ENCODE measurements at regions not wholly inside any gene's neighbourhood (a gene's known extent, or its start where the extent isn't known, plus 50 kb on each side); places are given as distances from the start of the nearest gene placed in this dataset.

GRCh38 chr20:11331096-11331495 is 586.6 kb upstream of the BTBD3 start:
- H3K9me3 ChIP-seq (ENCODE audit: control insufficient read depth, insufficient read depth, low read length) = no peaks in the 10 kb centered on the region
- H4K8ac ChIP-seq (ENCODE audit: low read depth in 2 of 2, low read length in 2 of 2) = no peak overlapping the region
- no peaks in the 10 kb centered on the region for H3K4me1 ChIP-seq (ENCODE audit: control insufficient read depth, insufficient read depth, low read length)
- H2AK9ac ChIP-seq (replicated peaks; ENCODE audit: low read depth, low read length, poor library complexity) = no peak overlapping the region
- no peak overlapping the region for H4K91ac ChIP-seq (ENCODE audit: insufficient read depth, low read depth, low read length)
- H3K27ac ChIP-seq (ENCODE audit: insufficient read depth, low read length) = no peak overlapping the region
- H3K27me3 ChIP-seq (ENCODE audit: control insufficient read depth, insufficient read depth, low read length) = no peaks in the 10 kb centered on the region
- H3K14ac ChIP-seq (replicated peaks; ENCODE audit: low read depth, low read length) = no peak overlapping the region
- no peaks in the 10 kb centered on the region for H3K36me3 ChIP-seq (ENCODE audit: control insufficient read depth, insufficient read depth, low read length)
- H3K4me2 ChIP-seq (ENCODE audit: low read depth, low read length) = no peak overlapping the region
- in situ Hi-C loops (cut with MboI; ENCODE audit: low sequenced_read_pairs) = no loop called here
- intact Hi-C loops (cut with micrococcal nuclease) = no loop called here
- no peak overlapping the region for H3K18ac ChIP-seq (ENCODE audit: low read depth, low read length)
- no peak overlapping the region for H2BK120ac ChIP-seq (ENCODE audit: low read depth, low read length)
- H2BK15ac ChIP-seq (ENCODE audit: low read depth, low read length) = no peak overlapping the region
- H2AFZ ChIP-seq (replicated peaks; ENCODE audit: low read length, poor library complexity) = no peak overlapping the region
- no peak overlapping the region for H3K9ac ChIP-seq (ENCODE audit: low read depth, low read length)
- no peak overlapping the region for H3K4me3 ChIP-seq (ENCODE audit: insufficient read depth, low read depth, low read length)
- no peaks in the 10 kb centered on the region for H3K79me1 ChIP-seq (ENCODE audit: low read depth in 1 of 2, low read length in 2 of 2)
- no CpG with 5 or more reads among the region's 2 CpGs for WGBS, 2 experiments (ENCODE audit: extremely low coverage in 2 of 2, insufficient read length in 1 of 2)
- no peak overlapping the region for H2BK5ac ChIP-seq (ENCODE audit: low read depth, low read length, poor library complexity, severe bottlenecking)
- BruUV-seq (replicated peaks) = no TSS peak
- POLR2A ChIA-PET (ENCODE audit: unreplicated experiment) = no interaction called here
- no peak for DNase-seq
- no peak overlapping the region for H3K4ac ChIP-seq (ENCODE audit: low read depth, low read length)
- H4K5ac ChIP-seq (ENCODE audit: low read depth, low read length) = no peak overlapping the region
- no peak overlapping the region for H3K23ac ChIP-seq (ENCODE audit: low read depth, low read length)
- no peaks in the 10 kb centered on the region for H3K9me1 ChIP-seq (ENCODE audit: insufficient read depth, low read length)
- no peak overlapping the region for H2BK20ac ChIP-seq (ENCODE audit: low read depth, low read length)
- dilution Hi-C loops (cut with HindIII; ENCODE audit: low sequenced_read_pairs, unreplicated experiment) = no loop called here
- TF ChIP-seq RCOR1 (IDR thresholded peaks at IDR 0.05; ENCODE audit: insufficient replicate concordance, low read length) = no peak
- no peak for TF ChIP-seq NFE2L2 (IDR thresholded peaks at IDR 0.05; ENCODE audit: low read depth, low read length)
- no peak for TF ChIP-seq FOS (IDR thresholded peaks at IDR 0.05; ENCODE audit: low read depth, low read length)
- TF ChIP-seq CHD1 (IDR thresholded peaks at IDR 0.05; ENCODE audit: low read depth, low read length) = no peak
- no peak for TF ChIP-seq MXI1 (IDR thresholded peaks at IDR 0.05; ENCODE audit: borderline replicate concordance, low read depth, low read length)
- TF ChIP-seq SMC3 (IDR thresholded peaks at IDR 0.05; ENCODE audit: low read depth, low read length) = no peak
- no peak for TF ChIP-seq RAD21 (IDR thresholded peaks at IDR 0.05; ENCODE audit: low read length)
- no peak for TF ChIP-seq CTCF (conservative IDR thresholded peaks at IDR 0.05; ENCODE audit: low read depth, low read length)
- no peak for TF ChIP-seq MAZ (IDR thresholded peaks at IDR 0.05; ENCODE audit: borderline replicate concordance, low read depth, low read length)
- TF ChIP-seq MAFK (IDR thresholded peaks at IDR 0.05; ENCODE audit: low read depth, low read length) = no peak
- no peak for TF ChIP-seq USF2 (IDR thresholded peaks at IDR 0.05; ENCODE audit: low read depth, low read length)
- TF ChIP-seq CEBPB (IDR thresholded peaks at IDR 0.05; ENCODE audit: low read depth, low read length) = no peak
- no peak for TF ChIP-seq POLR2A (IDR thresholded peaks at IDR 0.05; ENCODE audit: low read depth, low read length)
- no peaks in the 10 kb centered on the region for H4K20me1 ChIP-seq (ENCODE audit: insufficient read depth, low read length)
- no peak overlapping the region for H3K56ac ChIP-seq (ENCODE audit: extremely low read depth, insufficient read depth, low read length)
- CTCF ChIA-PET = interaction anchor here (0.9 kb wide), 1 partner anchor 12 kb away, joined by 3 read pairs; no protein-coding TSS in a partner anchor
- no peak overlapping the region for H2AK5ac ChIP-seq (ENCODE audit: low read depth, low read length)
- no peak for ATAC-seq (ENCODE audit: low read depth)
